Peyer's patch (tissue), 4 donors: ENCODE measurements at regions not wholly inside any gene's neighbourhood (a gene's known extent, or its start where the extent isn't known, plus 50 kb on each side); places are given as distances from the start of the nearest gene placed in this dataset.

ENCODE experiments used
- DNase-seq, 3 donors: peaks; one replicate each; pipeline ENCODE4 v3.0.0-alpha.2; 2017 to 2019
- H3K27ac ChIP-seq, 4 donors: fragments of 200-600 bp; sonication (generic); one replicate each; pipeline ENCODE4 v1.5.1; 2016 to 2019
- H3K27me3 ChIP-seq, 2 donors: fragments of 200-600 bp; sonication (generic); one replicate each; pipeline ENCODE4 v1.5.1; 2019
- H3K36me3 ChIP-seq, 3 donors: fragments of 200-600 bp; sonication (generic); one replicate each; pipeline ENCODE4 v1.5.1; 2016 to 2019
- H3K4me1 ChIP-seq, 4 donors: fragments of 200-600 bp; sonication (generic); one replicate each; pipeline ENCODE4 v1.5.1; 2016 to 2019
- H3K4me3 ChIP-seq, 4 donors: fragments of 200-600 bp; sonication (generic); 1 replicate in 3 of 4; 2 replicates in 1 of 4; pipeline ENCODE4 v1.5.1; 2016 to 2019; ENCODE audit warnings: mild to moderate bottlenecking in 1 of 4
- H3K9me3 ChIP-seq, 4 donors: fragments of 200-600 bp; sonication (generic); one replicate each; pipeline ENCODE4 v1.5.1; 2016 to 2019; ENCODE audit warnings: mild to moderate bottlenecking in 1 of 4
- CTCF ChIP-seq, 6 experiments: fragments of 450-650 bp in 4 of 6; fragments of 200-600 bp in 2 of 6; sonication (generic) in 1 of 6; IDR thresholded peaks; one replicate each; pipeline ENCODE4 v1.5.1; 2017 to 2019; ENCODE audit warnings: antibody characterized with exemption in 6 of 6, mild to moderate bottlenecking in 3 of 6, moderate library complexity in 1 of 6
- POLR2A ChIP-seq, 2 donors: fragments of 450-650 bp; IDR thresholded peaks; one replicate each; pipeline ENCODE4 v1.5.1; 2017; ENCODE audit warnings: antibody characterized with exemption in 2 of 2, mild to moderate bottlenecking in 2 of 2, moderate library complexity in 2 of 2

- H3K36me3 ChIP-seq = no peaks in the 10 kb centered on the region
- no peaks in the 10 kb centered on the region for H3K9me3 ChIP-seq
- H3K27me3 ChIP-seq = no peaks in the 10 kb centered on the region
- DNase-seq = peak in 1 of 3 donors; percentile 13
- no peak overlapping the region for H3K27ac ChIP-seq
- H3K4me1 ChIP-seq = no peaks in the 10 kb centered on the region
- no peak overlapping the region for H3K4me3 ChIP-seq
- TF ChIP-seq CTCF (IDR thresholded peaks at IDR 0.05) = no peak
- no peak for TF ChIP-seq POLR2A (IDR thresholded peaks at IDR 0.05)
Observed at GRCh38 chr11:8321876-8322275, 58.2 kb upstream of the LMO1 start.

- Histone ChIP-seq H3K36me3 (no peaks in the 10 kb centered on the region), H3K27me3 (no peaks in the 10 kb centered on the region), H3K4me1 (no peaks in the 10 kb centered on the region), H3K4me3 (no peak overlapping the region), H3K27ac (no peak overlapping the region), H3K9me3 (no peaks in the 10 kb centered on the region)
- no peak for TF ChIP-seq POLR2A (IDR thresholded peaks at IDR 0.05)
- no peak for TF ChIP-seq CTCF (IDR thresholded peaks at IDR 0.05)
- DNase-seq = no peak
Observed at GRCh38 chr11:8320076-8320475, 56.4 kb upstream of the LMO1 start.

- H3K9me3 ChIP-seq = no peaks in the 10 kb centered on the region
- no peaks in the 10 kb centered on the region for H3K27me3 ChIP-seq
- DNase-seq = peak in 1 of 3 donors; percentile 37
- H3K36me3 ChIP-seq = no peaks in the 10 kb centered on the region
- H3K4me3 ChIP-seq = no peak overlapping the region
- TF ChIP-seq CTCF (IDR thresholded peaks at IDR 0.05) (no peak), POLR2A (IDR thresholded peaks at IDR 0.05) (no peak)
- H3K4me1 ChIP-seq = no peaks in the 10 kb centered on the region
- H3K27ac ChIP-seq = no peak overlapping the region
Observed at GRCh38 chr11:8318536-8318935, 54.9 kb upstream of the LMO1 start.

GRCh38 chr11:8317159-8317558 lies 53.5 kb upstream of the LMO1 start:
- H3K4me1 ChIP-seq = no peaks in the 10 kb centered on the region
- no peak overlapping the region for H3K4me3 ChIP-seq
- TF ChIP-seq POLR2A (IDR thresholded peaks at IDR 0.05) (no peak), CTCF (IDR thresholded peaks at IDR 0.05) (no peak)
- no peaks in the 10 kb centered on the region for H3K27me3 ChIP-seq
- peak in 1 of 3 donors; percentile 11 for DNase-seq
- H3K27ac ChIP-seq = no peak overlapping the region
- no peaks in the 10 kb centered on the region for H3K36me3 ChIP-seq
- no peaks in the 10 kb centered on the region for H3K9me3 ChIP-seq

- DNase-seq = no peak
- Histone ChIP-seq H3K4me1 (no peaks in the 10 kb centered on the region), H3K4me3 (no peak overlapping the region), H3K27me3 (no peaks in the 10 kb centered on the region), H3K27ac (no peak overlapping the region), H3K9me3 (no peaks in the 10 kb centered on the region), H3K36me3 (no peaks in the 10 kb centered on the region)
- no peak for TF ChIP-seq POLR2A (IDR thresholded peaks at IDR 0.05)
- TF ChIP-seq CTCF (IDR thresholded peaks at IDR 0.05) = no peak
Observed at GRCh38 chr11:8315954-8316353, 52.3 kb upstream of the LMO1 start.

GRCh38 chr11:8315463-8315862 lies 51.8 kb upstream of the LMO1 start:
- no peak overlapping the region for H3K27ac ChIP-seq
- no peaks in the 10 kb centered on the region for H3K9me3 ChIP-seq
- no peaks in the 10 kb centered on the region for H3K4me1 ChIP-seq
- peak in 1 of 3 donors; percentile 15 for DNase-seq
- TF ChIP-seq POLR2A (IDR thresholded peaks at IDR 0.05) = no peak
- H3K36me3 ChIP-seq = no peaks in the 10 kb centered on the region
- no peak overlapping the region for H3K4me3 ChIP-seq
- no peaks in the 10 kb centered on the region for H3K27me3 ChIP-seq
